ENCODE measurements at regions not wholly inside any gene's neighbourhood (a gene's known extent, or its start where the extent isn't known, plus 50 kb on each side); places are given as distances from the start of the nearest gene placed in this dataset.

DNA sequence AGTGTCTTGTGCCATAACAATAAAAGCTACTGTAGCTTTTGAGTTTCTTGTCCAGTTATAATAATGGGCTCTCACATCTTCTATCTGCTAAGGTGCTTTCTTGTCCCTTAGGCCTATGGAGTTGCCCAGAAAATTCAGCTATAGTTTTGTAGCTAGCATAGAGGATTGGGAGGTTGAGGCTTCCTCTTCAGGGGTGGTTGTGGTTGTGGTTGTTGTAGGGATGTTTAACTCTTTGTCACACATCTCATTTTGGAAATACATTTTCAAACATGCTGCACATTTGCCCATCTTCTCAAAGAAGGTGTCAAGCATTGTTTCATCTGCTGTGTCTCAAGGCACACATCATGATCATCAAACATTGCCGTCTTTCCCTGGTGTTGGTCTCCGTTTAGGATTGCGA lies 65.0 kb downstream of the ATXN3L start:
- no peak for ATAC-seq
- no peaks in the 10 kb centered on the region for H3K4me1 ChIP-seq
- no peaks in the 10 kb centered on the region for H3K9me3 ChIP-seq
- H3K36me3 ChIP-seq: no peaks in the 10 kb centered on the region
- no peaks in the 10 kb centered on the region for H3K27me3 ChIP-seq
- H3K27ac ChIP-seq: no peak overlapping the region
- H3K4me3 ChIP-seq: no peak overlapping the region
- TF ChIP-seq, protein P1, sequence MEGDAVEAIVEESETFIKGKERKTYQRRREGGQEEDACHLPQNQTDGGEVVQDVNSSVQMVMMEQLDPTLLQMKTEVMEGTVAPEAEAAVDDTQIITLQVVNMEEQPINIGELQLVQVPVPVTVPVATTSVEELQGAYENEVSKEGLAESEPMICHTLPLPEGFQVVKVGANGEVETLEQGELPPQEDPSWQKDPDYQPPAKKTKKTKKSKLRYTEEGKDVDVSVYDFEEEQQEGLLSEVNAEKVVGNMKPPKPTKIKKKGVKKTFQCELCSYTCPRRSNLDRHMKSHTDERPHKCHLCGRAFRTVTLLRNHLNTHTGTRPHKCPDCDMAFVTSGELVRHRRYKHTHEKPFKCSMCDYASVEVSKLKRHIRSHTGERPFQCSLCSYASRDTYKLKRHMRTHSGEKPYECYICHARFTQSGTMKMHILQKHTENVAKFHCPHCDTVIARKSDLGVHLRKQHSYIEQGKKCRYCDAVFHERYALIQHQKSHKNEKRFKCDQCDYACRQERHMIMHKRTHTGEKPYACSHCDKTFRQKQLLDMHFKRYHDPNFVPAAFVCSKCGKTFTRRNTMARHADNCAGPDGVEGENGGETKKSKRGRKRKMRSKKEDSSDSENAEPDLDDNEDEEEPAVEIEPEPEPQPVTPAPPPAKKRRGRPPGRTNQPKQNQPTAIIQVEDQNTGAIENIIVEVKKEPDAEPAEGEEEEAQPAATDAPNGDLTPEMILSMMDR (IDR thresholded peaks at IDR 0.05): no peak
- intact Hi-C loops (cut with DNase I): no loop called here
- DNase-seq: no peak

DNA sequence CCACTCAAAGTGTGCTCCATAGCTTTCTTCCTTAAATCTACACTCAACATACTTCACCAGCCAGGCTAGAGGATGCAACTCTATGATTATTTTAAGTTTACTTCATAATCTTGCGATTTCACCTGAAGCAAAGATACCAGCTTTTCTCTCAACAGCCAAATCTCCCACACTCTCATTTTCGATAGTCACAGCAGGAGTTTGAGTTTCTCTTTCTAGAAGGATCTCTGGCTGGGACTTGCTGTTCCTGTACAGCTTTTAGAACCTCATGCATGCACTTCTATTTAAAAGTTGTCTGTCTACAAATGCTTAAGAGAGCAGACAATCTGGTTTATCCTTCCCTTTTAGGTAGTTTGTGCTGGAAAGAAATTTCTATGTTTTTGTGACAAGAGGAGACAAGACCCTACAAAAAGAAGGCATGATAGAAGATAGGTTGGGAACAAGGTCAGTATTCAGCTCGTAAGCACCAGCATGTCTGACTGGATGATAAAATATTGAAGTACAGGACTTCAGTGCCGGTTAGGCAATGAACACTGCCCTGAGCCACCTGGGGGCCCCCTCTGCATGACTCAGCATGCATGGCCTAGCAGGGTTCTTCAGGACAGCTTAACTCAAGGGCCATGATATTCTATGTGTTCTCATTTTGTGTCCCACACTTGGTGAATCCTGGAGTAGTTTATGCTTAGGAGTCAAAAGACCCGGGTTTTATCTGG lies 65.6 kb downstream of the ATXN3L start:
- no peaks in the 10 kb centered on the region for H3K4me1 ChIP-seq
- H3K4me3 ChIP-seq: no peak overlapping the region
- peak; percentile 65 for ATAC-seq
- H3K36me3 ChIP-seq: no peaks in the 10 kb centered on the region
- no peaks in the 10 kb centered on the region for H3K9me3 ChIP-seq
- no peaks in the 10 kb centered on the region for H3K27me3 ChIP-seq
- peak; percentile 66 for DNase-seq
- no peak overlapping the region for H3K27ac ChIP-seq
- intact Hi-C loops (cut with DNase I): no loop called here
- TF ChIP-seq, protein P1 (IDR thresholded peaks at IDR 0.05): no peak

DNA sequence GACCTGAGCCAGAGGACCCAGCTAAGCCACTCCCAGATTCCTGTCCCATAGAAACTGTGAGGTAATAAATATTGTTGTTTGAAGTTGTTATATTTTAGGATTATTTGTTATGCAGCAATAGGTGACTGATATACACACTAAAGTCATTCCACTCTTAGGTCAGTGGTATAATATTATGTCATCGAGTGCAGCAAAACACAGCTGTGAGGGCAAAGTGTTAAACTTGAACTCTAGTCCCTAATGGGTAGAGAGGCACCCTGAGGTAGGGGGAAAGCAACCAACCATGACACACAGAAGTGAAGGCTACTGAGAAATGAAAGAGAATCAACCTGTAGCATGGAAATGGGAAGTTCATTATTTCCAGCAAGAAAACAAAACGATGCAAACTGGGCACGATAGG lies 66.6 kb downstream of the ATXN3L start:
- ATAC-seq (no peak), DNase-seq (no peak)
- Histone ChIP-seq H3K36me3 (no peaks in the 10 kb centered on the region), H3K27ac (no peak overlapping the region), H3K4me3 (no peak overlapping the region), H3K27me3 (no peaks in the 10 kb centered on the region), H3K4me1 (no peaks in the 10 kb centered on the region), H3K9me3 (no peaks in the 10 kb centered on the region)
- intact Hi-C loops (cut with DNase I): no loop called here
- TF ChIP-seq, protein P1 (IDR thresholded peaks at IDR 0.05): no peak

DNA sequence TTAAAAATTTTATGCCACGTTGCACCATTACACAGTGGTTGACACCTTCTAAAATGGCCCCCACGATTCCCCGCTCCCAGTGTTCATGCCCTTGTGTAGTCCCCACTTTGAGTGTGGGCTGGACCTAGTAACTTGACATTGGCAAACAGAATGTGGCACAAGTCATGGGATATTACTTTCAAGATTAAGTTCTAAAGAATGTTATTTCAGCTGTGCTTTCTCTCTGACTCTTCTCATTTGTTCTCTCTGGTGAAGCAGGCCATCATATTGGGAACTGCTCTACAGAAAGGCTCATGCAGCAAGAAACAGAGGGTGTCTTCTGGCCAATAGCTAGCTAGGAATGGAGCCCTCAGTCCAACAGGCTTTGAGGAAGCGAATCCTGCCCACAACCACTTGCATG lies 67.1 kb downstream of the ATXN3L start:
- intact Hi-C loops (cut with DNase I): no loop called here
- TF ChIP-seq, protein P1 (IDR thresholded peaks at IDR 0.05): no peak
- Histone ChIP-seq H3K27me3 (no peaks in the 10 kb centered on the region), H3K27ac (no peak overlapping the region), H3K36me3 (no peaks in the 10 kb centered on the region), H3K9me3 (no peaks in the 10 kb centered on the region), H3K4me1 (no peaks in the 10 kb centered on the region), H3K4me3 (no peak overlapping the region)
- ATAC-seq (no peak), DNase-seq (no peak)

DNA sequence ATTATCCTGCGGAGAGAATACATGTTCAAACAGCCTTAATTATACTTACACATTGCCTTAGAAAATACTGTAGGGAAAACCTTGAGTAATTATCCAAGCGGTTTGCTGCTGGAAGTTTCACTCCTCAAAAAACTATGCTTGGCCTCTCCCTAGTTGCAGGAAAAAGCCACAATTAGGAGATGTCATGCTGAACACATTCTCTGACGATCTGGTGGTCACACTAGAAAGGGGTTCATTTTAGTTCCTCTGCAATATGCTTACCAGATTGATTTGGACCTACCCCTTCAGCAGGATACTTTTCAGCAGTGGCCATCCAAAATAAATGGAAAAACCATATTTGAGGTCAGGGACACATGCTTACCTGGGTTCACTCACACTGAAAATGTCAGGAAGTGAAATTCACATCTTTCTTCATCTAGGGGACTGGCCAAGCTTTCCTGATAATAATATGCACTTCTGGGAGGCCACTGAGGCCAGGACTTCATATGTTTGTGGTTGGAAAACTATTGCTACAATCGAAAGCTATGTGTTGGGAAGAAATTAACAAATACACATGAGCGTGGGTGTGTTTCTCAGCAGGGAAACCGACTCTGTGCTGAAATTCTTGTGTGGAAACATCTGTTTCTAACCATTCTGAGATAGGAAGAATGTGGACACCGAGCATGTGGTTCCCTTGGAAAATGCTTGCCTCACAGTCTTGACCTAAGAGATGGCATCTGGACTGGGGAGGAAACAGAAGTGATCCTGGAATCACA lies 68.8 kb downstream of the ATXN3L start:
- ATAC-seq: peak; percentile 71
- intact Hi-C loops (cut with DNase I): no loop called here
- H3K36me3 ChIP-seq: no peaks in the 10 kb centered on the region
- no peak for DNase-seq
- H3K27ac ChIP-seq: peak overlapping the region; percentile 9
- no peaks in the 10 kb centered on the region for H3K9me3 ChIP-seq
- H3K4me1 ChIP-seq: no peaks in the 10 kb centered on the region
- no peak overlapping the region for H3K4me3 ChIP-seq
- no peaks in the 10 kb centered on the region for H3K27me3 ChIP-seq
- TF ChIP-seq, protein P1 (IDR thresholded peaks at IDR 0.05): no peak
